SK-N-SH (cell line): ENCODE measurements at regions not wholly inside any gene's neighbourhood (a gene's known extent, or its start where the extent isn't known, plus 50 kb on each side); places are given as distances from the start of the nearest gene placed in this dataset.

Experiments used
- CTCF ChIA-PET: fragments of 300-600, 350-600 bp; formaldehyde crosslinking; extraction: SDS; loops from one replicate; lab custom pipeline; 2021; lab: Yijun Ruan, JAX
- POLR2A ChIA-PET: fragments of 350-600 bp; sonication (Branson Sonifier 250); formaldehyde crosslinking; extraction: SDS; loops from one replicate; lab custom pipeline; 2020; ENCODE audit warnings: antibody characterized with exemption, inconsistent platforms; lab: Yijun Ruan, JAX
- DNase-seq: peaks from one replicate; pipeline ENCODE4 v3.0.0; 2012
- H2AFZ ChIP-seq: fragments of 200-600 bp; sonication (generic); 2 replicates; pipeline ENCODE4 v1.8.1; 2016; ENCODE audit warnings: antibody characterized with exemption, mild to moderate bottlenecking, low read depth
- H3F3A ChIP-seq: fragments of 200-600 bp; sonication (generic); replicated peaks from 2 replicates; pipeline ENCODE3; 2016; ENCODE audit warnings: antibody characterized with exemption, mild to moderate bottlenecking; ENCODE audit not compliant: insufficient read depth
- H3K27ac ChIP-seq, 2 experiments: fragments of 200-500 bp in 1 of 2; fragments of 200-600 bp in 1 of 2; sonication (Bioruptor generic) in 1 of 2; sonication (generic), shearing (Covaris generic) in 1 of 2; 2 replicates each; pipeline versions ENCODE4 v1.5.1 to v1.6.1; 2014 to 2016; ENCODE audit warnings: low read depth in 2 of 2, inconsistent platforms in 1 of 2, low read length in 1 of 2, mild to moderate bottlenecking in 1 of 2, mixed read lengths in 1 of 2
- H3K27me3 ChIP-seq: fragments of 200-600 bp; sonication (generic), shearing (Covaris generic); 2 replicates; pipeline ENCODE4 v1.6.1; 2016; ENCODE audit warnings: mixed run types; ENCODE audit not compliant: insufficient read depth
- H3K36me3 ChIP-seq, 2 experiments: fragments of 200-500 bp in 1 of 2; fragments of 200-600 bp in 1 of 2; sonication (Bioruptor generic) in 1 of 2; sonication (generic) in 1 of 2; replicated peaks in 1 of 2; 2 replicates each; pipeline versions ENCODE3 to v1.5.1; 2014 to 2016; ENCODE audit warnings: low read length in 1 of 2, mild to moderate bottlenecking in 1 of 2; ENCODE audit not compliant: insufficient read depth in 2 of 2, control insufficient read depth in 1 of 2
- H3K4me1 ChIP-seq, 2 experiments: fragments of 200-500 bp in 1 of 2; fragments of 200-600 bp in 1 of 2; sonication (Bioruptor generic) in 1 of 2; sonication (generic), shearing (Covaris generic) in 1 of 2; 2 replicates each; pipeline versions ENCODE4 v1.5.1 to v1.6.1; 2014 to 2016; ENCODE audit warnings: low read depth in 1 of 2, low read length in 1 of 2, mixed run types in 1 of 2; ENCODE audit not compliant: insufficient read depth in 2 of 2, control insufficient read depth in 1 of 2
- H3K4me2 ChIP-seq: fragments of 200-600 bp; sonication (generic), shearing (Covaris generic); 2 replicates; pipeline ENCODE4 v1.6.1; 2017; ENCODE audit warnings: mixed run types
- H3K4me3 ChIP-seq, 2 experiments: fragments of 200-500 bp in 1 of 2; fragments of 200-600 bp in 1 of 2; sonication (Bioruptor generic) in 1 of 2; sonication (generic), shearing (Covaris generic) in 1 of 2; 2 replicates each; pipeline versions ENCODE4 v1.5.1 to v1.8.1; 2014 to 2016; ENCODE audit warnings: low read depth in 2 of 2, inconsistent platforms in 1 of 2, low read length in 1 of 2, mild to moderate bottlenecking in 1 of 2, mixed read lengths in 1 of 2, moderate library complexity in 1 of 2
- H3K79me2 ChIP-seq: fragments of 200-600 bp; sonication (generic); 2 replicates; pipeline ENCODE4 v1.8.1; 2017; ENCODE audit warnings: mild to moderate bottlenecking; ENCODE audit not compliant: insufficient read depth
- H3K9ac ChIP-seq: fragments of 200-600 bp; sonication (generic); 2 replicates; pipeline ENCODE4 v1.6.1; 2017; ENCODE audit warnings: mixed run types
- H3K9me2 ChIP-seq: fragments of 200-600 bp; sonication (generic); 2 replicates; pipeline ENCODE4 v1.6.1; 2017; ENCODE audit warnings: mixed run types
- H3K9me3 ChIP-seq: fragments of 200-600 bp; sonication (generic); 2 replicates; pipeline ENCODE4 v1.6.1; 2017; ENCODE audit warnings: mixed run types, mild to moderate bottlenecking, moderate library complexity
- H4K20me1 ChIP-seq: fragments of 200-600 bp; sonication (generic); 2 replicates; pipeline ENCODE4 v1.6.1; 2017; ENCODE audit warnings: mild to moderate bottlenecking, mixed run types; ENCODE audit not compliant: insufficient read depth
- EZH2phosphoT487 ChIP-seq: fragments of 200-600 bp; sonication (generic); IDR thresholded peaks from 2 replicates; pipeline ENCODE4 v1.6.1; 2017; ENCODE audit warnings: low read depth, mixed run types, mild to moderate bottlenecking, antibody characterized with exemption, moderate library complexity, borderline replicate concordance
- MEF2A ChIP-seq: IDR thresholded peaks from 2 replicates; pipeline ENCODE4 v1.4.0; 2012; ENCODE audit warnings: low read depth, borderline replicate concordance
- NFIC ChIP-seq: IDR thresholded peaks from 2 replicates; pipeline ENCODE4 v1.4.0; 2012; ENCODE audit warnings: borderline replicate concordance
- POLR2AphosphoS5 ChIP-seq: IDR thresholded peaks from 2 replicates; pipeline ENCODE4 v1.6.1; 2012; ENCODE audit warnings: low read depth, low read length
- SIN3A ChIP-seq: IDR thresholded peaks from 2 replicates; pipeline ENCODE4 v1.6.1; 2012; ENCODE audit warnings: low read depth, mild to moderate bottlenecking, low read length, moderate library complexity, borderline replicate concordance
- SMC3 ChIP-seq: IDR thresholded peaks from 2 replicates; pipeline ENCODE4 v1.6.1; 2012; ENCODE audit warnings: low read depth, low read length, improper control_type of control experiment
- TEAD4 ChIP-seq: IDR thresholded peaks from 2 replicates; pipeline ENCODE4 v1.4.0; 2012; ENCODE audit warnings: mild to moderate bottlenecking, borderline replicate concordance; ENCODE audit not compliant: insufficient read depth
- YY1 ChIP-seq: IDR thresholded peaks from 2 replicates; pipeline ENCODE4 v1.4.0; 2012; ENCODE audit warnings: low read depth, mild to moderate bottlenecking
- WGBS: methylation state at CpG from one replicate; pipeline ENCODE4 v1.1.6; 2017; ENCODE audit warnings: low lambda C conversion rate; 5-methylcytosine and 5-hydroxymethylcytosine counted together
- TF ChIP-seq, protein P1 (sequence below): IDR thresholded peaks from 2 replicates; pipeline ENCODE4 v1.4.0; 2012; ENCODE audit warnings: low read depth
- TF ChIP-seq, protein P2 (sequence below): IDR thresholded peaks from 2 replicates; pipeline ENCODE4 v1.4.0; 2012; ENCODE audit warnings: low read depth, borderline replicate concordance

GRCh38 chr21:28311411-28312190 is 681.1 kb downstream of the LTN1 start:
- Histone ChIP-seq H3K4me2 (no peak overlapping the region), H3K9me2 (no peaks in the 10 kb centered on the region)
- 67% methylated on average over 2 of the region's 2 CpGs for WGBS
- TF ChIP-seq EZH2phosphoT487: no peak
- no peak for TF ChIP-seq SIN3A
- no peak for TF ChIP-seq NFIC
- no peak for TF ChIP-seq SMC3
- TF ChIP-seq, protein P1, sequence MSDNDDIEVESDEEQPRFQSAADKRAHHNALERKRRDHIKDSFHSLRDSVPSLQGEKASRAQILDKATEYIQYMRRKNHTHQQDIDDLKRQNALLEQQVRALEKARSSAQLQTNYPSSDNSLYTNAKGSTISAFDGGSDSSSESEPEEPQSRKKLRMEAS: no peak
- no peak for TF ChIP-seq YY1
- TF ChIP-seq MEF2A: no peak
- TF ChIP-seq, all 33 proteins: peak for 0
- Histone ChIP-seq H3K4me3 (no peak overlapping the region), H4K20me1 (no peaks in the 10 kb centered on the region), H3K27ac (no peak overlapping the region), H3K9ac (no peak overlapping the region), H3K79me2 (no peaks in the 10 kb centered on the region), H3K27me3 (no peaks in the 10 kb centered on the region), H3F3A (peaks cover 4% of the 10 kb centered on the region), H3K4me1 (no peaks in the 10 kb centered on the region), H2AFZ (no peak overlapping the region), H3K9me3 (peaks cover 9% of the 10 kb centered on the region; the same call in 1 of the 2 replicates), H3K36me3 (no peaks in the 10 kb centered on the region)
- DNase-seq: no peak
- POLR2A ChIA-PET: no interaction called here
- CTCF ChIA-PET: interaction anchor here (0.8 to 1.4 kb wide), 2 partner anchors 15 to 25 kb away, joined by 3 read pairs; no protein-coding TSS in a partner anchor

- Histone ChIP-seq H3K36me3 (no peaks in the 10 kb centered on the region), H3F3A (peaks cover 4% of the 10 kb centered on the region), H3K4me1 (no peaks in the 10 kb centered on the region), H3K27me3 (no peaks in the 10 kb centered on the region), H3K9me3 (peaks cover 9% of the 10 kb centered on the region; the same call in 1 of the 2 replicates), H3K4me3 (no peak overlapping the region), H3K9me2 (no peaks in the 10 kb centered on the region), H3K79me2 (no peaks in the 10 kb centered on the region), H3K27ac (no peak overlapping the region), H3K4me2 (no peak overlapping the region), H2AFZ (no peak overlapping the region), H3K9ac (no peak overlapping the region), H4K20me1 (no peaks in the 10 kb centered on the region)
- ChIA-PET POLR2A (no interaction called here), CTCF (interaction anchor here (0.8 to 1.4 kb wide), 2 partner anchors 16 to 26 kb away, joined by 3 read pairs; no protein-coding TSS in a partner anchor)
- DNase-seq: no peak
- no peak for TF ChIP-seq POLR2AphosphoS5
- no peak for TF ChIP-seq TEAD4
Measured at GRCh38 chr21:28310711-28311110, 682.0 kb downstream of the LTN1 start.

DNA sequence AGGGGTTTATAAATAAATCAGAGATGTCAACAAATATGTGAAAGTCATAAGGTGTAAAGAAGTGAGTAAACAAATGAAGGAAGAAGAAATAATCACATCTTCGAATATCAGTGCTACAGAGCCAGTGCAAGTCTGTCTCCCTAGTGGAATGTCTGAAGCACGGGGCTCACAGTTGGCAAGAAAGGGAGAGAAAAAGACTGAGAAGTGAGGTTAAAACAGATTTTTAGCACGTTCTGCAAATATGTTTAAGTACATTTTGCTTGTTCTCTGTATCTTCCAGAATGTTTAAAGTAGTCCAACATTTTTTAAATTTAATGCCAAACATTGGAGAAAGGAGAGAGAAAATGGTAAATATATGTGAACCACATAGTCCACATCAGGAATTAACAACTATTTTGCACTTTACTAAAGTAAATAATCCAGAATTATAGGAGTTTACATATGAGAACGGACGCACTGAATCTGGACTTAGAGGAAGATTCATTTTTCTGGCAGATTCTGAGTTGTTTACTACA is 682.4 kb downstream of the LTN1 start:
- H3F3A ChIP-seq: peaks cover 4% of the 10 kb centered on the region
- 75% methylated on average over 5 of the region's 5 CpGs for WGBS
- H3K27ac ChIP-seq: no peak overlapping the region
- H3K4me3 ChIP-seq: no peak overlapping the region
- H3K9me3 ChIP-seq: peaks cover 9% of the 10 kb centered on the region; the same call in 1 of the 2 replicates
- H3K79me2 ChIP-seq: no peaks in the 10 kb centered on the region
- no peaks in the 10 kb centered on the region for H3K9me2 ChIP-seq
- CTCF ChIA-PET: no interaction called here
- H3K27me3 ChIP-seq: no peaks in the 10 kb centered on the region
- no peak overlapping the region for H2AFZ ChIP-seq
- H3K36me3 ChIP-seq: no peaks in the 10 kb centered on the region
- no peaks in the 10 kb centered on the region for H4K20me1 ChIP-seq
- POLR2A ChIA-PET: no interaction called here
- no peaks in the 10 kb centered on the region for H3K4me1 ChIP-seq
- no peak overlapping the region for H3K9ac ChIP-seq
- no peak overlapping the region for H3K4me2 ChIP-seq
- no peak for DNase-seq
- TF ChIP-seq, protein P2, sequence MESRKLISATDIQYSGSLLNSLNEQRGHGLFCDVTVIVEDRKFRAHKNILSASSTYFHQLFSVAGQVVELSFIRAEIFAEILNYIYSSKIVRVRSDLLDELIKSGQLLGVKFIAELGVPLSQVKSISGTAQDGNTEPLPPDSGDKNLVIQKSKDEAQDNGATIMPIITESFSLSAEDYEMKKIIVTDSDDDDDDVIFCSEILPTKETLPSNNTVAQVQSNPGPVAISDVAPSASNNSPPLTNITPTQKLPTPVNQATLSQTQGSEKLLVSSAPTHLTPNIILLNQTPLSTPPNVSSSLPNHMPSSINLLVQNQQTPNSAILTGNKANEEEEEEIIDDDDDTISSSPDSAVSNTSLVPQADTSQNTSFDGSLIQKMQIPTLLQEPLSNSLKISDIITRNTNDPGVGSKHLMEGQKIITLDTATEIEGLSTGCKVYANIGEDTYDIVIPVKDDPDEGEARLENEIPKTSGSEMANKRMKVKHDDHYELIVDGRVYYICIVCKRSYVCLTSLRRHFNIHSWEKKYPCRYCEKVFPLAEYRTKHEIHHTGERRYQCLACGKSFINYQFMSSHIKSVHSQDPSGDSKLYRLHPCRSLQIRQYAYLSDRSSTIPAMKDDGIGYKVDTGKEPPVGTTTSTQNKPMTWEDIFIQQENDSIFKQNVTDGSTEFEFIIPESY: no peak
- TF ChIP-seq, protein P1: no peak
